Hepatocyte (in vitro differentiated cells): ENCODE measurements at regions not wholly inside any gene's neighbourhood (a gene's known extent, or its start where the extent isn't known, plus 50 kb on each side); places are given as distances from the start of the nearest gene placed in this dataset.
A peak's percentile ranks its signal among the peaks of the same experiment; 100 is the strongest.

ENCODE experiments used
- DNase-seq: peaks from one replicate; pipeline ENCODE4 v3.0.0-alpha.2; 2016; ENCODE audit warnings: low spot score
- H2AFZ ChIP-seq: fragments of 200-600 bp; sonication (generic); 2 replicates; pipeline ENCODE4 v1.6.0; 2016; ENCODE audit warnings: antibody characterized with exemption, mild to moderate bottlenecking
- H3K27ac ChIP-seq: fragments of 200-600 bp; sonication (generic); 2 replicates; pipeline ENCODE4 v1.5.1; 2016; ENCODE audit warnings: mild to moderate bottlenecking
- H3K27me3 ChIP-seq: fragments of 200-600 bp; sonication (generic); 2 replicates; pipeline ENCODE4 v1.6.1; 2016
- H3K36me3 ChIP-seq: fragments of 200-600 bp; sonication (generic); replicated peaks from 2 replicates; pipeline ENCODE4 v1.5.1; 2016; ENCODE audit warnings: low read depth; ENCODE audit not compliant: insufficient read depth
- H3K4me1 ChIP-seq: fragments of 200-600 bp; sonication (generic); 2 replicates; pipeline ENCODE4 v1.5.1; 2016; ENCODE audit warnings: mild to moderate bottlenecking, moderate library complexity; ENCODE audit not compliant: insufficient read depth
- H3K4me2 ChIP-seq: fragments of 200-600 bp; sonication (generic); 2 replicates; pipeline ENCODE4 v1.6.0; 2016
- H3K4me3 ChIP-seq: fragments of 200-600 bp; sonication (generic); 2 replicates; pipeline ENCODE4 v1.5.1; 2016; ENCODE audit warnings: mild to moderate bottlenecking
- H3K79me2 ChIP-seq: fragments of 200-600 bp; sonication (generic); 2 replicates; pipeline ENCODE4 v1.6.0; 2017; ENCODE audit warnings: mild to moderate bottlenecking
- H3K9me2 ChIP-seq: fragments of 200-600 bp; sonication (generic); replicated peaks from 2 replicates; pipeline ENCODE4 v1.6.0; 2017; ENCODE audit warnings: mild to moderate bottlenecking; ENCODE audit not compliant: insufficient read depth
- H3K9me3 ChIP-seq: fragments of 200-600 bp; sonication (generic); 2 replicates; pipeline ENCODE4 v1.5.1; 2016; ENCODE audit warnings: low read depth, mild to moderate bottlenecking
- H4K20me1 ChIP-seq: fragments of 200-600 bp; sonication (generic); 2 replicates; pipeline ENCODE4 v1.6.0; 2016; ENCODE audit warnings: mild to moderate bottlenecking; ENCODE audit not compliant: insufficient read depth, poor library complexity, severe bottlenecking
- CTCF ChIP-seq: fragments of 200-600 bp; sonication (generic); IDR thresholded peaks from 2 replicates; pipeline ENCODE4 v1.5.1; 2016; ENCODE audit warnings: antibody characterized with exemption, mild to moderate bottlenecking; ENCODE audit not compliant: poor library complexity
- EZH2 ChIP-seq: fragments of 200-600 bp; sonication (generic); IDR thresholded peaks from 2 replicates; pipeline ENCODE4 v1.6.1; 2016; ENCODE audit warnings: antibody characterized with exemption, mild to moderate bottlenecking, borderline replicate concordance
- EZH2phosphoT487 ChIP-seq: fragments of 200-600 bp; sonication (generic); IDR thresholded peaks from one replicate; pipeline ENCODE4 v1.6.1; 2018; ENCODE audit warnings: antibody characterized with exemption, mild to moderate bottlenecking, low read depth, moderate library complexity; ENCODE audit not compliant: unreplicated experiment, severe bottlenecking
- WGBS: methylation state at CpG from one replicate; pipeline ENCODE4 v1.1.6; 2016; ENCODE audit warnings: low lambda C conversion rate; ENCODE audit errors: missing lambda C conversion rate; 5-methylcytosine and 5-hydroxymethylcytosine counted together

GRCh38 chr12:86903159-86903558, 647.0 kb upstream of the MGAT4C start:
- Histone ChIP-seq H3K27me3 (no peaks in the 10 kb centered on the region), H3K4me1 (no peaks in the 10 kb centered on the region), H3K27ac (no peak overlapping the region), H4K20me1 (no peaks in the 10 kb centered on the region), H3K4me2 (no peak overlapping the region), H3K79me2 (no peaks in the 10 kb centered on the region), H3K4me3 (no peak overlapping the region), H3K9me2 (no peaks in the 10 kb centered on the region), H2AFZ (no peak overlapping the region), H3K36me3 (no peaks in the 10 kb centered on the region), H3K9me3 (no peaks in the 10 kb centered on the region)
- TF ChIP-seq EZH2 (no peak), CTCF (no peak), EZH2phosphoT487 (no peak)
- WGBS: 90% methylated on average over 1 of the region's 1 CpG
- DNase-seq: no peak

DNA sequence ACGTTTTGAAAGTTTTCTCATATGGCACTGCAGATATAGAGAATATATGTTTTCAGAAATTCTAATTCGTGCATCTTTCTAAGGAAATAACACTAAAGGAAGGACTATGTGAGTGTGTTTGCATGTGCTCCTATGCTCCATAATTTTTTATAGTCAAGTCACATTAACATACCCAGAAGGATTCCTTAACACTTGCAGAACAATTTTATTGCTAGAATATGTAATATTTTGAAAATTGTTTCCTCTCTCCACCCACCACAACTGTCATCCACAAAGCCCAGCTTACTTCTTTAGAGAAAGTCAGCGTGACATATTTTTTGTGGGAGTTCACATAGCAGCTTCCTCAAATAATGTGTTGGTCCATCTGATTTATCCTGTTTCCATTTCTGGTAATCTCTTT, 604.6 kb upstream of the MGAT4C start:
- Histone ChIP-seq H3K9me2 (no peaks in the 10 kb centered on the region), H3K27ac (no peak overlapping the region), H3K4me3 (no peak overlapping the region), H4K20me1 (no peaks in the 10 kb centered on the region), H3K79me2 (no peaks in the 10 kb centered on the region), H2AFZ (no peak overlapping the region), H3K4me1 (no peaks in the 10 kb centered on the region), H3K27me3 (no peaks in the 10 kb centered on the region), H3K4me2 (no peak overlapping the region), H3K9me3 (no peaks in the 10 kb centered on the region), H3K36me3 (no peaks in the 10 kb centered on the region)
- TF ChIP-seq CTCF (no peak), EZH2 (no peak), EZH2phosphoT487 (no peak)
- 92% methylated on average over 3 of the region's 3 CpGs for whole genome bisulfite sequencing
- DNase-seq: no peak

GRCh38 chr12:86852451-86852850, 596.3 kb upstream of the MGAT4C start:
- TF ChIP-seq EZH2phosphoT487 (no peak), CTCF (no peak), EZH2 (no peak)
- no peaks in the 10 kb centered on the region for H3K36me3 ChIP-seq
- no peaks in the 10 kb centered on the region for H3K4me1 ChIP-seq
- H2AFZ ChIP-seq: no peak overlapping the region
- H3K9me2 ChIP-seq: no peaks in the 10 kb centered on the region
- H3K79me2 ChIP-seq: no peaks in the 10 kb centered on the region
- H4K20me1 ChIP-seq: no peaks in the 10 kb centered on the region
- H3K27ac ChIP-seq: no peak overlapping the region
- WGBS: 88% methylated on average over 1 of the region's 1 CpG
- no peak for DNase-seq
- H3K9me3 ChIP-seq: no peaks in the 10 kb centered on the region
- H3K27me3 ChIP-seq: no peaks in the 10 kb centered on the region
- H3K4me3 ChIP-seq: no peak overlapping the region
- no peak overlapping the region for H3K4me2 ChIP-seq

GRCh38 chr12:86838711-86839110, 582.5 kb upstream of the MGAT4C start:
- Histone ChIP-seq H4K20me1 (no peaks in the 10 kb centered on the region), H2AFZ (no peak overlapping the region), H3K36me3 (no peaks in the 10 kb centered on the region), H3K9me2 (no peaks in the 10 kb centered on the region), H3K27ac (no peak overlapping the region), H3K4me2 (no peak overlapping the region), H3K9me3 (no peaks in the 10 kb centered on the region), H3K4me1 (no peaks in the 10 kb centered on the region), H3K27me3 (no peaks in the 10 kb centered on the region), H3K4me3 (no peak overlapping the region), H3K79me2 (no peaks in the 10 kb centered on the region)
- TF ChIP-seq CTCF: no peak
- TF ChIP-seq EZH2phosphoT487: no peak
- TF ChIP-seq EZH2: no peak
- peak; percentile 5 for DNase-seq
- WGBS: 66% methylated on average over 4 of the region's 4 CpGs
